HepG2 (cell line): ENCODE measurements at regions not wholly inside any gene's neighbourhood (a gene's known extent, or its start where the extent isn't known, plus 50 kb on each side); places are given as distances from the start of the nearest gene placed in this dataset.
A peak's percentile ranks its signal among the peaks of the same experiment; 100 is the strongest.

Experiments
- ATAC-seq: fragments of 200-7000 bp; cut with Tn5 transposase; 3 replicates; pipeline ENCODE4 v1.9.1; 2020; ENCODE audit warnings: mild to moderate bottlenecking, moderate library complexity
- BruUV-seq: library from RNA; stranded (reverse); fragments of 400-500 nt; replicated peaks from 2 replicates; lab custom pipeline; 2021; lab: Mats Ljungman, UMichigan
- CTCF ChIA-PET: fragments of 300-600 bp; formaldehyde crosslinking; extraction: SDS; loops from one replicate; lab custom pipeline; 2021; ENCODE audit warnings: low total read pairs, inconsistent platforms, low intra/inter-chr PET ratio; lab: Yijun Ruan, JAX
- POLR2A ChIA-PET: fragments of 350-600 bp; sonication (Branson Sonifier 250); formaldehyde crosslinking; loops from one replicate; lab custom pipeline; 2020; ENCODE audit warnings: antibody characterized with exemption, inconsistent platforms; lab: Yijun Ruan, JAX
- DNase-seq: peaks from one replicate; pipeline ENCODE4 v3.0.0-alpha.2; 2015; ENCODE audit warnings: low spot score
- FAIRE-seq: peaks from 3 replicates; lab custom pipeline; 2011; peaks lifted over from hg19 to GRCh38; lab: Jason Lieb, UNC
- H2AFZ ChIP-seq: one replicate; pipeline ENCODE4 v1.6.1; 2011; ENCODE audit warnings: low read length, inconsistent platforms
- H3K27ac ChIP-seq: fragments of 300-600 bp; 3 replicates; pipeline ENCODE4 v1.8.0; 2011; ENCODE audit warnings: mixed run types, mild to moderate bottlenecking, mixed read lengths, low read length, inconsistent platforms; ENCODE audit not compliant: insufficient read depth; ENCODE audit errors: extremely low read length
- H3K27me3 ChIP-seq, 2 experiments: fragments of 200-600 bp in 1 of 2; 2 replicates in 1 of 2; 3 replicates in 1 of 2; pipeline versions ENCODE4 v1.6.0 to v1.8.0; 2011; ENCODE audit warnings: low read length in 2 of 2, mild to moderate bottlenecking in 2 of 2, moderate library complexity in 2 of 2, inconsistent platforms in 1 of 2; ENCODE audit not compliant: insufficient read depth in 2 of 2, control insufficient read depth in 1 of 2
- H3K36me3 ChIP-seq, 2 experiments: fragments of 200-600 bp in 1 of 2; replicated peaks in 1 of 2; 2 replicates in 1 of 2; 3 replicates in 1 of 2; pipeline versions ENCODE4 v1.5.1 to v1.8.0; 2011; ENCODE audit warnings: low read length in 2 of 2, inconsistent platforms in 1 of 2; ENCODE audit not compliant: insufficient read depth in 2 of 2, control insufficient read depth in 1 of 2
- H3K4me1 ChIP-seq: 2 replicates; pipeline ENCODE4 v1.5.1; 2012; ENCODE audit warnings: low read length, inconsistent platforms; ENCODE audit not compliant: insufficient read depth
- H3K4me2 ChIP-seq: 2 replicates; pipeline ENCODE4 v1.6.0; 2011; ENCODE audit warnings: low read depth, low read length, inconsistent platforms
- H3K4me3 ChIP-seq, 3 experiments: fragments of 200-600 bp in 1 of 3; sonication (generic), shearing (Covaris generic) in 1 of 3; replicated peaks in 1 of 3; 2 replicates each; pipeline ENCODE4 v1.5.1; 2011 to 2016; ENCODE audit warnings: low read length in 3 of 3, inconsistent platforms in 2 of 3, low read depth in 2 of 3, mild to moderate bottlenecking in 2 of 3, control low read depth in 1 of 3, mixed read lengths in 1 of 3; ENCODE audit not compliant: insufficient read depth in 1 of 3
- H3K79me2 ChIP-seq: one replicate; pipeline ENCODE4 v1.6.1; 2011; ENCODE audit warnings: low read length, inconsistent platforms; ENCODE audit not compliant: insufficient read depth
- H3K9ac ChIP-seq: 2 replicates; pipeline ENCODE4 v1.6.0; 2011; ENCODE audit warnings: mild to moderate bottlenecking, low read depth, low read length, inconsistent platforms; ENCODE audit not compliant: insufficient read depth
- H3K9me3 ChIP-seq: 2 replicates; pipeline ENCODE4 v1.5.1; 2012; ENCODE audit warnings: mild to moderate bottlenecking, low read length
- H4K20me1 ChIP-seq: 2 replicates; pipeline ENCODE4 v1.6.0; 2011; ENCODE audit warnings: inconsistent platforms, mild to moderate bottlenecking, low read length, moderate library complexity; ENCODE audit not compliant: insufficient read depth
- CBFB ChIP-seq: sonication (generic); formaldehyde crosslinking; IDR thresholded peaks from 2 replicates; pipeline ENCODE4 v1.4.0; 2020; ENCODE audit warnings: missing genetic modification reagents
- MAFF ChIP-seq: IDR thresholded peaks from 2 replicates; pipeline ENCODE4 v1.6.1; 2011; ENCODE audit warnings: low read depth, low read length, improper control_type of control experiment
- MAFK ChIP-seq, 2 experiments: IDR thresholded peaks in 1 of 2; conservative IDR thresholded peaks in 1 of 2; 2 replicates each; pipeline ENCODE4 v1.6.1; 2011; ENCODE audit warnings: improper control_type of control experiment in 2 of 2, low read length in 2 of 2
- ONECUT2 ChIP-seq: sonication (generic); formaldehyde crosslinking; IDR thresholded peaks from 2 replicates; pipeline ENCODE4 v1.4.0; 2020; ENCODE audit warnings: missing genetic modification reagents
- SETDB1 ChIP-seq: sonication (generic); formaldehyde crosslinking; IDR thresholded peaks from 2 replicates; pipeline ENCODE4 v1.5.1; 2020; ENCODE audit warnings: missing genetic modification reagents, mild to moderate bottlenecking, borderline replicate concordance
- SRF ChIP-seq: IDR thresholded peaks from 2 replicates; pipeline ENCODE4 v1.6.1; 2011; ENCODE audit warnings: mild to moderate bottlenecking, low read depth, low read length, moderate library complexity
- TEAD3 ChIP-seq: optimal IDR thresholded peaks from 2 replicates; pipeline ENCODE3; 2016; ENCODE audit warnings: borderline replicate concordance
- ZMAT3 ChIP-seq: sonication (generic); formaldehyde crosslinking; conservative IDR thresholded peaks from 2 replicates; pipeline ENCODE4 v1.7.0; 2021; ENCODE audit warnings: missing genetic modification reagents
- ZNF180 ChIP-seq: sonication (generic); formaldehyde crosslinking; IDR thresholded peaks from 2 replicates; pipeline ENCODE4 v1.4.0; 2020; ENCODE audit warnings: low read depth, missing genetic modification reagents, borderline replicate concordance
- ZNF431 ChIP-seq: sonication (generic); formaldehyde crosslinking; IDR thresholded peaks from 2 replicates; pipeline ENCODE4 v1.9.0; 2022; ENCODE audit warnings: missing genetic modification reagents, low read depth, mild to moderate bottlenecking, borderline replicate concordance
- ZNF460 ChIP-seq: sonication (generic); formaldehyde crosslinking; IDR thresholded peaks from 2 replicates; pipeline ENCODE4 v1.5.1; 2020; ENCODE audit warnings: missing genetic modification reagents, mild to moderate bottlenecking, borderline replicate concordance
- WGBS: methylation state at CpG from one replicate; pipeline ENCODE4 v1.1.6; 2017; ENCODE audit warnings: low lambda C conversion rate; 5-methylcytosine and 5-hydroxymethylcytosine counted together
- in situ Hi-C: cut with HindIII; loops from 2 replicates; pipeline ENCODE4 v1.10.0; 2017; ENCODE audit warnings: low pct_unique_long_range_greater_than_20kb; ENCODE audit not compliant: extremely low pct_ligation_motif_present
- intact Hi-C: fragments of 100-400 bp; cut with micrococcal nuclease; formaldehyde crosslinking; loops from one replicate; pipeline ENCODE4 v1.10.0; 2022; ENCODE audit not compliant: unreplicated experiment
- TF ChIP-seq, protein P1 (sequence below): sonication (generic); formaldehyde crosslinking; IDR thresholded peaks from 2 replicates; pipeline ENCODE4 v1.8.1; 2023; ENCODE audit warnings: mild to moderate bottlenecking, missing genetic modification reagents, borderline replicate concordance

DNA sequence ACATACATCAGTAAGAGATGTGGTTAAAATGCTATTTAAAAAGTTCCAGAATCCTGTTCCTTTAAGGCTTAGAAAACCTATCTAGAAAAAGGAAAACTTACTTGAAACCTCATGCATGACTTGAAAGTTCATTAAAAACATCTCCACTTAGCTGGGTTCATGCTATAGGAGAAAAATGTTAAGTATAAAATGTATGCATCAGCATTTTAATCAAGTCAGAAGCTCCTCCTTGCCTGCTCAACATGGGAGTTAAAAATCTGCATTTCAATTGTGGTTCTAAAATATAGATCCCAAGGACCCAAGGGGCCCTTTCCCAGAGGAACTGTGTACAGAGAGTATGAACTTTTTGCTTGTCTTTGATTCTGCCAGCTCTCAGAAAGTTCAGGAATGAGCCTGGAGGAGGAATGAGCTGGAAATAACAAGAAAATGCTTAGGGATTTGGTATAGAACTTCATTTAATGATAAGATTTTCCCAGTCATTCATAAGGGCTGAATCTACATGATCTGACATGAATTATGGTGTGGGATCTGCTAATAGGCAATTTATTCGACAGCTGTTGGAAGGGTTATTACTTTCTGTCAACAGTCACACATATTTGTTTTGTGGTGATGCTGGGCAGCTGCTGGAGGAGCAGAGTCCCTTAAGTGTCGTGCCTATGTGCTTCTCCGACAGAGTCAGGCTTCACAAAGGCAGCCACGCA lies 85.6 kb upstream of the MTPN start:
- POLR2A ChIA-PET = no interaction called here
- ATAC-seq (no peak), DNase-seq (no peak), FAIRE-seq (no peak)
- Histone ChIP-seq H3K27me3 (0 out of 5 replicates have a peak, but pooled peaks cover 0 to 3% of the 10 kb centered on the region in 2 experiments), H3K4me1 (no peaks in the 10 kb centered on the region), H3K9ac (no peak overlapping the region), H3K79me2 (no peaks in the 10 kb centered on the region), H3K36me3 (no peaks in the 10 kb centered on the region), H3K27ac (no peak overlapping the region), H3K4me3 (no peak overlapping the region), H3K4me2 (no peak overlapping the region), H3K9me3 (no peaks in the 10 kb centered on the region), H4K20me1 (no peaks in the 10 kb centered on the region), H2AFZ (no peak overlapping the region)
- in situ Hi-C loops (no loop called here), intact Hi-C loops (no loop called here)
- no peak for TF ChIP-seq ZNF431 (CRISPR knock-in tag)
- TF ChIP-seq MAFF = peak; percentile 69
- TF ChIP-seq MAFK (conservative IDR thresholded peaks at IDR 0.05 in 1 of 2, IDR thresholded peaks at IDR 0.05 in 1 of 2; ENCODE audit: low read length in 2 of 2) = peak; percentile 64 to 83; a peak in 3 of 4 replicates
- no peak for TF ChIP-seq ONECUT2 (CRISPR knock-in tag)
- no peak for TF ChIP-seq ZMAT3 (CRISPR knock-in tag)
- WGBS = 14% methylated on average over 4 of the region's 4 CpGs
- BruUV-seq = no TSS peak
- CTCF ChIA-PET = no interaction called here

DNA sequence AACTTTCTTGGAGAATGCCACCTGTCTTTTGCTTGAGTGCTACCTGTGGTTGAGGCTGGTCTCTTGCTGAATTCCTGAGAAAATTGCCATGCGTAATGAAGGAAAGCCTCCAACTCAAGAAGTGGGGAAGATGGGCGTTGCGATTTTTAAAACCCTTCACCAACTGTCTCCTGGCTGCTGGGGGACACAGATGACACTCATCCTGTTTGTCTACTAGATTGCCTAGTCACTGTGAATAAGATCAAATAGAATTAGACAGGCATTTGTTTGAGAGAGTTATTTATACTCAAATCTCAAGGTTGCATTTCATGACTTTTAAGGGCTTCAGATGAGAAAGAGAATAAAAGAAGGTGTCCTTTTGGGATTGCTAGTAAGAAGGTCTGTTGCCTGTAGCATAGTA lies 84.3 kb upstream of the MTPN start:
- POLR2A ChIA-PET = no interaction called here
- H3K27me3 ChIP-seq = 0 out of 5 replicates have a peak, but pooled peaks cover 0 to 3% of the 10 kb centered on the region in 2 experiments

More for the DNA sequence above, 84.3 kb upstream of the MTPN start:
- Histone ChIP-seq H4K20me1 (no peaks in the 10 kb centered on the region), H3K36me3 (no peaks in the 10 kb centered on the region), H3K9me3 (no peaks in the 10 kb centered on the region), H3K27ac (no peak overlapping the region), H3K79me2 (no peaks in the 10 kb centered on the region), H2AFZ (no peak overlapping the region), H3K4me3 (no peak overlapping the region), H3K9ac (no peak overlapping the region), H3K4me2 (no peak overlapping the region), H3K4me1 (no peaks in the 10 kb centered on the region)
- CTCF ChIA-PET = no interaction called here
- FAIRE-seq (no peak), ATAC-seq (no peak)
- in situ Hi-C loops = no loop called here
- 23% methylated on average over 3 of the region's 3 CpGs for WGBS
- BruUV-seq = no TSS peak
- intact Hi-C loops = no loop called here
- TF ChIP-seq ZNF180 (CRISPR knock-in tag) (no peak), SETDB1 (no peak), SRF (no peak), CBFB (CRISPR knock-in tag) (no peak), TEAD3 (CRISPR knock-in tag) (no peak), ZNF460 (CRISPR knock-in tag) (no peak)
- TF ChIP-seq, protein P1, sequence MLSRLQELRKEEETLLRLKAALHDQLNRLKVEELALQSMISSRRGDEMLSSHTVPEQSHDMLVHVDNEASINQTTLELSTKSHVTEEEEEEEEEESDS = no peak
- TF ChIP-seq, all 625 proteins: peak for 0
- DNase-seq = no peak
